ENCODE measurements at regions not wholly inside any gene's neighbourhood (a gene's known extent, or its start where the extent isn't known, plus 50 kb on each side); places are given as distances from the start of the nearest gene placed in this dataset.

DNA sequence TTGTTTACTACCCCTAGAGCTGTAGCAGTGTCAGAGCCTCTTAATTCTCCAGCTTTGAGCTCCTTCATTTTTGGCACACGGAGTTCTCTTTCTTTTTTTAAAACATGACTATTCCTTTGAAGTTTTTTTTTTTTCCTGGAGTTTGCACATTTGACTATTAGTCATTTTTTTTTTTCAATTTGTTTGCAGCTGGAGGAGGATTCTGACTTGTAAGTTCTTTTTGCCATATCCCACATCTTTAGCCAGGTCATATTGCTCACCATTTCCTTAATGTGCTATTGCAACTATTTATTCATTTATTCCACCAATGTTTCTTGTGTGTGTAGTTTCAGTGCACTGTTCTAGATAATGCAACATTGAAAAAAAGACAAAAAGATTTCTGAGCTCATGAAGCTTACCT is 166.3 kb upstream of the ARHGAP20 start:
- no peak for DNase-seq
- no peak overlapping the region for H3K4me3 ChIP-seq (ENCODE audit: low read depth, low read length)
- no peaks in the 10 kb centered on the region for H3K36me3 ChIP-seq
- H3K9me3 ChIP-seq (ENCODE audit: severe bottlenecking): no peaks in the 10 kb centered on the region
- no peak overlapping the region for H3K27ac ChIP-seq
- no peaks in the 10 kb centered on the region for H3K27me3 ChIP-seq (ENCODE audit: insufficient read depth, low read depth, severe bottlenecking)
- TF ChIP-seq CTCF (IDR thresholded peaks at IDR 0.05; ENCODE audit: low read depth, low read length): no peak

DNA sequence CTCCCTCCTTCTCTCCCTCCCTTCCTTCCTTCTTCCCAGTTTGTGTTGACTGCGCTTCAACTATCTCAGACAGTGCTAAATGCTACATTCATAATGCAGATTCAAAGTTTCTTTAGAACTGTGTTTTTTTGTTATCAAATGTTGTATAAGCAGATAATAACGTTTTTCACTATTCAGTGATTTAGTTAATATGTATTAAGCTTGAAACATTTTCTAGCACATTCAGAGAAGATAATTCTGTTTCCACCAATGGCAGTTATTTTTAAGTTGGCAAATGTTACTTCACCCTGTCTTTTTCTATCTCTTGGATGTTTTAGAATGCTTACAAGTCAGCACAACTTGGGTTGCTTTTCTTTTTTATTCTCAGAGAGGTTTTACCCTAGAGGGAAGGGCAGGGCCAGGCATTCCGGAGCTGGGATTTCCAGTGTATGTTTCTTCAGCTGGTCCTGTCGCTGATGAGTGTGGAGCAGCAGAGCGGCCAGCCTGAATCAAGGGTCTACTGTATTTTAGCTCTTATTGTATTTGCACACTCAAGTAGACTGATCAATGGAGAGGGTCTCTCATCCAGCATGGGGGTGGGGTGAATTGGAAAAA is 162.3 kb upstream of the ARHGAP20 start:
- no peak overlapping the region for H3K4me3 ChIP-seq (ENCODE audit: low read depth, low read length)
- no peaks in the 10 kb centered on the region for H3K27me3 ChIP-seq (ENCODE audit: insufficient read depth, low read depth, severe bottlenecking)
- no peak for DNase-seq
- H3K36me3 ChIP-seq: no peaks in the 10 kb centered on the region
- no peaks in the 10 kb centered on the region for H3K9me3 ChIP-seq (ENCODE audit: severe bottlenecking)
- H3K27ac ChIP-seq: no peak overlapping the region
- TF ChIP-seq CTCF (IDR thresholded peaks at IDR 0.05; ENCODE audit: low read depth, low read length): no peak

DNA sequence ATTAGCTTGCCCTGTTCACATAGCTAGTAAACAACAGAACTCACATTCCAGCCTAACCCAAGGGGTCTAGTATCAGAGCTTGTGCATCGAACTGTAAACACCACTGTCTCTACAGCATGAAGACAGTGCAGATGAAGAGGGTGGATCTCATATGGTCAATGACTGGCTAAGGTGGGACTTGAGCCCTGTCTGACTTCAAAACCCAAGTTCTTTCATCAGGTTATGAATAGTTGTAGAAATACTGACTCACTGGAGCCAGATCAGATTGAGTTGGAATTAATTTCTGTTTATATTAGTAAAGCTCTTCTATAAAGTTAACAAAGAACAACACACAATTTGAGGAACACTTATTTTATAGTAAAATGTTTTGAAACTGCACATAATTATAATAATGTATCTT is 161.7 kb upstream of the ARHGAP20 start:
- H3K4me3 ChIP-seq (ENCODE audit: low read depth, low read length): no peak overlapping the region
- no peaks in the 10 kb centered on the region for H3K36me3 ChIP-seq
- H3K9me3 ChIP-seq (ENCODE audit: severe bottlenecking): no peaks in the 10 kb centered on the region
- H3K27ac ChIP-seq: no peak overlapping the region
- TF ChIP-seq CTCF (IDR thresholded peaks at IDR 0.05; ENCODE audit: low read depth, low read length): no peak
- H3K27me3 ChIP-seq (ENCODE audit: insufficient read depth, low read depth, severe bottlenecking): no peaks in the 10 kb centered on the region
- no peak for DNase-seq

- Histone ChIP-seq H3K27ac (no peak overlapping the region), H3K27me3 (ENCODE audit: insufficient read depth, low read depth, severe bottlenecking) (no peaks in the 10 kb centered on the region), H3K36me3 (no peaks in the 10 kb centered on the region), H3K4me3 (ENCODE audit: low read depth, low read length) (no peak overlapping the region), H3K9me3 (ENCODE audit: severe bottlenecking) (no peaks in the 10 kb centered on the region)
- DNase-seq: no peak
- TF ChIP-seq CTCF (IDR thresholded peaks at IDR 0.05; ENCODE audit: low read depth, low read length): no peak
Observed at GRCh38 chr11:110870816-110871522, 158.7 kb upstream of the ARHGAP20 start.

- no peak for TF ChIP-seq CTCF (IDR thresholded peaks at IDR 0.05; ENCODE audit: low read depth, low read length)
- no peak overlapping the region for H3K4me3 ChIP-seq (ENCODE audit: low read depth, low read length)
- no peaks in the 10 kb centered on the region for H3K9me3 ChIP-seq (ENCODE audit: severe bottlenecking)
- no peaks in the 10 kb centered on the region for H3K27me3 ChIP-seq (ENCODE audit: insufficient read depth, low read depth, severe bottlenecking)
- no peak for DNase-seq
- H3K36me3 ChIP-seq: no peaks in the 10 kb centered on the region
- H3K27ac ChIP-seq: no peak overlapping the region
Observed at GRCh38 chr11:110867951-110868350, 155.7 kb upstream of the ARHGAP20 start.

DNA sequence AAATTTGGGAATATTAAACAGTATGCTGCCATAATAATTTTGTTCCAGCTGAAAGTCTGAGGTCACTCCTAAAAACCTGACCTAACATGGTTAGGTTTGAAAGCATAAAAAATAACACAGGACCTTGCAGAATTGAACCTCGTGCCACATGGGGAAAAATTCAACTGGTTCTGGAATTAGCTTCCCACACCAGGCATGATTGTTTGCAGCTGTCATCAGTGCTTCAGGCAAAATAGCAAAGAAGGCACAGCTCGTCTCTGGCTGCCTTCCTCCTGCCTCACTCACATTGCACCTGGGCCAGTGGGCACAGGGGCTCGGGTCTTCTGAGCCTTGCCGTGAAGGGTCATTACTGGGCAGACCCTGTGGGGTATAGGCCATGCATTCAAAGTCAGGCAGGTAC is 153.8 kb upstream of the ARHGAP20 start:
- Histone ChIP-seq H3K9me3 (ENCODE audit: severe bottlenecking) (no peaks in the 10 kb centered on the region), H3K4me3 (ENCODE audit: low read depth, low read length) (no peak overlapping the region), H3K27ac (no peak overlapping the region), H3K36me3 (no peaks in the 10 kb centered on the region), H3K27me3 (ENCODE audit: insufficient read depth, low read depth, severe bottlenecking) (no peaks in the 10 kb centered on the region)
- TF ChIP-seq CTCF (IDR thresholded peaks at IDR 0.05; ENCODE audit: low read depth, low read length): no peak
- DNase-seq: no peak
